ENCODE measurements at regions not wholly inside any gene's neighbourhood (a gene's known extent, or its start where the extent isn't known, plus 50 kb on each side); places are given as distances from the start of the nearest gene placed in this dataset.

DNA sequence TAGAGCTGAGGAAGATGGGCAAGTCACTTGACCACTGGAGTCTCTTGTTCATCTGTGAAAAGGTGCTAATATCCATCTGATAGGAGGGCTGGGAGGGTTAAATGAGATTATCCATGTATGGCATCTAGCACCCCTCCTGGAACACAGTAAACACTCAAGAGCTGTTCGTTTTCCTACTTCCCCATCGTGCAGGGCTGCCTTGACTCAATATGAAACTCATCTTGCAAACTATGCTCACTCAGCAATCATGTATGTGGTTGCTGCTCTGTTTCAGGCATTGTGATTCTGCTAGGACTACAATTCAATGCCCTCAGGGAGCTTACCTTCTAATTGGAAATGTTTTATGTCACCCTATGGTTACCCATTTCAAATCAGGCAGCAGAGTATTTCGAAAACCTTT is 395.6 kb downstream of the BCAT1 start:
- in situ Hi-C loops (cut with HindIII; ENCODE audit: low sequenced_read_pairs), result no loop called here
- TF ChIP-seq, protein P1, sequence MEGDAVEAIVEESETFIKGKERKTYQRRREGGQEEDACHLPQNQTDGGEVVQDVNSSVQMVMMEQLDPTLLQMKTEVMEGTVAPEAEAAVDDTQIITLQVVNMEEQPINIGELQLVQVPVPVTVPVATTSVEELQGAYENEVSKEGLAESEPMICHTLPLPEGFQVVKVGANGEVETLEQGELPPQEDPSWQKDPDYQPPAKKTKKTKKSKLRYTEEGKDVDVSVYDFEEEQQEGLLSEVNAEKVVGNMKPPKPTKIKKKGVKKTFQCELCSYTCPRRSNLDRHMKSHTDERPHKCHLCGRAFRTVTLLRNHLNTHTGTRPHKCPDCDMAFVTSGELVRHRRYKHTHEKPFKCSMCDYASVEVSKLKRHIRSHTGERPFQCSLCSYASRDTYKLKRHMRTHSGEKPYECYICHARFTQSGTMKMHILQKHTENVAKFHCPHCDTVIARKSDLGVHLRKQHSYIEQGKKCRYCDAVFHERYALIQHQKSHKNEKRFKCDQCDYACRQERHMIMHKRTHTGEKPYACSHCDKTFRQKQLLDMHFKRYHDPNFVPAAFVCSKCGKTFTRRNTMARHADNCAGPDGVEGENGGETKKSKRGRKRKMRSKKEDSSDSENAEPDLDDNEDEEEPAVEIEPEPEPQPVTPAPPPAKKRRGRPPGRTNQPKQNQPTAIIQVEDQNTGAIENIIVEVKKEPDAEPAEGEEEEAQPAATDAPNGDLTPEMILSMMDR (IDR thresholded peaks at IDR 0.05; ENCODE audit: low read depth, low read length), result no peak
- no peak overlapping the region for H3K4me3 ChIP-seq (ENCODE audit: low read depth, low read length)
- DNase-seq (ENCODE audit: low read depth, low spot score), result no peak

DNA sequence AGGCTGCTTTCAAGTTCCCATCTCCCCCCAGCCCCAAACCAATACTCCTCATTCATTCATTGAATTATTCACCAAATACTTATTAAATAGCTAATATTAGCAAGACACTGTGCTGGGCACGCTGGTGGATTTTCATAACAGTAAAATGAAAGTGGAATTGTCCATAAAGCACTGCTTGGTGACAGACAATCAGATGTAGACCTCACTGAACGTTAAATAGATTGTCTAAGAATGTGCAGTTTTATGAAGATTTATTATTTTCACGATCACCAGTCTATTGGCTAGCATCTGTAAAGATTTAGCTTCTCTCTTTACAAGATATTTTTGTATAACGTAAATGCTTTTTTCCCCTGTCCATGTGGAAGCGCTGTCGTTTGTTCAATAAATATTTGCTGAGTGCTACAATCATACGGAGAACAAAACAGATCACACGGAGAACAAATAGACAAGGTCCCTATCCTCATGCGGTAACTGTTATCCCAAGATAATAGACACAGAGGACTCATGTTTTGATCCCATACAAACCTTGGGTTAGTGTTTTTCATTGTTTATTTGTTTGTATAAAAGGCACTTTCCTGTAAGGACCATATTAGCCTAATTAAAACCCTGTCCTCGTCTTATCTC is 397.6 kb downstream of the BCAT1 start:
- TF ChIP-seq, protein P1 (IDR thresholded peaks at IDR 0.05; ENCODE audit: low read depth, low read length), result no peak
- DNase-seq (ENCODE audit: low read depth, low spot score), result no peak
- peak overlapping the region; percentile 4 for H3K4me3 ChIP-seq (ENCODE audit: low read depth, low read length)
- in situ Hi-C loops (cut with HindIII; ENCODE audit: low sequenced_read_pairs), result no loop called here

DNA sequence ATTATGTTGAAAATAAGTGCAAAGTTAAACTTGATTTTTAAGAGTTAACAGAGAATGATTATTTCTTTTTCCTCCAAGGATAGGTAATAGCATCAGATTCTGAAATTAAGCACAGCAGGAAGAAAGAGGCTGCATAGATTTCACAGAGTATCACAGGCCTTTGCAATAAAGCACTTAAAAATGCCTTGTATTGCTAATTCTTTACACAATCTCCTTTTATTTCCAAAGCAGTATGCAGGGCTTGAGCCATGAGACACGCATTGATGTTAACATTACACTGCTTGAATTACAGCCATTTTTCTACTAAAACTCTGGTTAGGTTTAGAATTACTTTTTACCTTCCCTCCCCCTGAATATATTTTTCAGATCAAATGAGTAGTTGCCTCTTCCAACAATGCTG is 398.3 kb downstream of the BCAT1 start:
- DNase-seq (ENCODE audit: low read depth, low spot score), result no peak
- TF ChIP-seq, protein P1 (IDR thresholded peaks at IDR 0.05; ENCODE audit: low read depth, low read length), result no peak
- in situ Hi-C loops (cut with HindIII; ENCODE audit: low sequenced_read_pairs), result no loop called here
- H3K4me3 ChIP-seq (ENCODE audit: low read depth, low read length), result no peak overlapping the region

DNA sequence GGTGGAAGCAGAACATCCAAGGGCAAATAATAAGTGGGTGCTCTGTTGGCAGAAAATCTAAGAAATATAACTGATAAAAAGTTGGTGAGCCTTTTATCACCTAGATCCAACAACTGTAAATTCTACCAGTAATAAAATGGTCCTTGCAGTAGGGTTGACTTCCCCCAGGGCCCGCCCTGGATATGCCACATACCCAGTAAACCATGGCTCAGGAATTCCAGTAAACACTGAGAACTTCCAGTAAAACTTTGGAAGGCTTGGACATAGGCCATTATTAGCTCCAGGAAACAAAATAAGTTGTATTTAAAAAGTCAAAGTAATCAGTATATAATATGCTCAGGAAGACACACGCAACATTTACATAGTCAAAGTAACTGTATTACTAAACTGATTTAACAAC is 402.2 kb downstream of the BCAT1 start:
- in situ Hi-C loops (cut with HindIII; ENCODE audit: low sequenced_read_pairs), result no loop called here
- H3K4me3 ChIP-seq (ENCODE audit: low read depth, low read length), result no peak overlapping the region
- TF ChIP-seq, protein P1 (IDR thresholded peaks at IDR 0.05; ENCODE audit: low read depth, low read length), result no peak
- no peak for DNase-seq (ENCODE audit: low read depth, low spot score)

DNA sequence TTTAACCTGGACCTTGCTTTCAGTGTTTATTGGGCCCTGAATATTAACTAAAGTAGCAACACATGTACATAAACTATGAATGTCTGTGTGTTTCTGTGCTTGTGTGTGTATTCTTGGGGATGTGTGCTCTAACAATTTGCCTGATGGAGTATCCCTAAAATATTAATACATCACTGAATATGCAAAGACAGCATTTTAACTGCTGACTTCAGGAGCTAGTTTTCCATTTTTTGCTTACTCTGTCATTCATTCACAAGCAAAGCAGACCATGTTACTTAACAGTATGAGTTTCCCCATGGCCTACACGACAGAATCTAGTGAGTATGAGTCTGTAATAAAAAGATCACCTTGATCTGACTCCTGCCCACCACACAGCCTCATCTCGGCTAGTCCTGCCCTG is 402.8 kb downstream of the BCAT1 start:
- in situ Hi-C loops (cut with HindIII; ENCODE audit: low sequenced_read_pairs), result no loop called here
- H3K4me3 ChIP-seq (ENCODE audit: low read depth, low read length), result no peak overlapping the region
- TF ChIP-seq, protein P1 (IDR thresholded peaks at IDR 0.05; ENCODE audit: low read depth, low read length), result no peak
- no peak for DNase-seq (ENCODE audit: low read depth, low spot score)

DNA sequence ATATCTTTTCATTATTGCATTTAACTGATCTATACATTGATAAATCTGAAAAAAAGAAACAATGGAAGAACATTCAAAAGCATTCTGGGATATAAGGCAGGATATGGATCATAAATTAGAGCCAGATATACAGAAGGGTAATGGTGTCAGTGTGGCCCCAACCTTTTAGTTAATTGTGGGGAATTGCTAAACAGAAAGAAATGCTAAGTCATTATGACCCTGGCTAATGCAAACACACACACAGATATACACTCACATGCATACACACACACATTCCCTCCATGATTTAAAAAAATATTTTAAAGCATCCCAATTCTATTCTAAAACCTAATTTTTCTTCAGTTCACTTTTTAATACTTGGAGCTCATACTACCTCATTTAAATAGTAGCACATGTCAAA is 404.5 kb downstream of the BCAT1 start:
- TF ChIP-seq, protein P1 (IDR thresholded peaks at IDR 0.05; ENCODE audit: low read depth, low read length), result no peak
- in situ Hi-C loops (cut with HindIII; ENCODE audit: low sequenced_read_pairs), result no loop called here

More for the DNA sequence above, 404.5 kb downstream of the BCAT1 start:
- no peak for DNase-seq (ENCODE audit: low read depth, low spot score)
- no peak overlapping the region for H3K4me3 ChIP-seq (ENCODE audit: low read depth, low read length)

Measured in astrocyte of the spinal cord (primary cell).